Endothelial cell of umbilical vein (primary cell): ENCODE measurements at regions not wholly inside any gene's neighbourhood (a gene's known extent, or its start where the extent isn't known, plus 50 kb on each side); places are given as distances from the start of the nearest gene placed in this dataset.

Experiments
- BruUV-seq: library from RNA; stranded (reverse); fragments of 400-500 nt; replicated peaks from 2 replicates; lab custom pipeline; 2021; lab: Mats Ljungman, UMichigan
- CTCF ChIA-PET: fragments of 300-600, 350-600 bp; sonication (Branson Sonifier 250); formaldehyde crosslinking; loops from one replicate; lab custom pipeline; 2021; ENCODE audit warnings: antibody characterized with exemption, inconsistent platforms; lab: Charles Lee
- POLR2A ChIA-PET: fragments of 300-600, 350-600 bp; sonication (Branson Sonifier 250); formaldehyde crosslinking; loops from one replicate; lab custom pipeline; 2021; ENCODE audit warnings: antibody characterized with exemption, inconsistent platforms; lab: Charles Lee
- DNase-seq: peaks from one replicate; pipeline ENCODE4 v3.0.0-alpha.2; 2011; ENCODE audit warnings: low read depth, low spot score
- FAIRE-seq: peaks from 2 replicates; lab custom pipeline; 2011; peaks lifted over from hg19 to GRCh38; lab: Jason Lieb, UNC
- H2AFZ ChIP-seq: 2 replicates; pipeline ENCODE4 v1.6.0; 2012; ENCODE audit warnings: low read depth, low read length, control low read depth, inconsistent platforms
- H3K27ac ChIP-seq: 2 replicates; pipeline ENCODE4 v1.5.1; 2011; ENCODE audit warnings: low read depth, mild to moderate bottlenecking, control low read depth, low read length, moderate library complexity; ENCODE audit not compliant: insufficient read depth
- H3K27me3 ChIP-seq, 2 experiments: 2 replicates each; pipeline versions ENCODE4 v1.6.0 to v1.6.1; 2011; ENCODE audit warnings: low read length in 2 of 2, mixed read lengths in 1 of 2; ENCODE audit not compliant: control insufficient read depth in 2 of 2, insufficient read depth in 2 of 2
- H3K36me3 ChIP-seq, 2 experiments: 2 replicates in 1 of 2; 3 replicates in 1 of 2; pipeline ENCODE4 v1.5.1; 2011; ENCODE audit warnings: low read length in 2 of 2, mild to moderate bottlenecking in 1 of 2, moderate library complexity in 1 of 2; ENCODE audit not compliant: control insufficient read depth in 2 of 2, insufficient read depth in 2 of 2; ENCODE audit errors: extremely low read depth in 1 of 2
- H3K4me1 ChIP-seq: 3 replicates; pipeline ENCODE4 v1.5.1; 2011; ENCODE audit warnings: mild to moderate bottlenecking, low read length; ENCODE audit not compliant: control insufficient read depth, insufficient read depth; ENCODE audit errors: extremely low read depth
- H3K4me2 ChIP-seq: 2 replicates; pipeline ENCODE4 v1.6.1; 2011; ENCODE audit warnings: low read length, control low read depth, mixed read lengths; ENCODE audit not compliant: insufficient read depth
- H3K4me3 ChIP-seq, 3 experiments: fragments of 200-600 bp in 1 of 3; sonication (generic), shearing (Covaris generic) in 1 of 3; replicated peaks in 1 of 3; 2 replicates each; pipeline ENCODE4 v1.5.1; 2011 to 2016; ENCODE audit warnings: control low read depth in 3 of 3, low read length in 3 of 3, mild to moderate bottlenecking in 2 of 3, inconsistent platforms in 1 of 3, low read depth in 1 of 3, moderate library complexity in 1 of 3; ENCODE audit not compliant: insufficient read depth in 1 of 3
- H3K79me2 ChIP-seq: 2 replicates; pipeline ENCODE4 v1.6.0; 2012; ENCODE audit warnings: low read length, inconsistent platforms; ENCODE audit not compliant: control insufficient read depth, insufficient read depth
- H3K9ac ChIP-seq: replicated peaks from 2 replicates; pipeline ENCODE3; 2011; ENCODE audit warnings: low read length, control low read depth; ENCODE audit not compliant: insufficient read depth; ENCODE audit errors: extremely low read depth
- H3K9me1 ChIP-seq: replicated peaks from 3 replicates; pipeline ENCODE4 v1.6.0; 2011; ENCODE audit warnings: mild to moderate bottlenecking, low read length; ENCODE audit not compliant: control insufficient read depth, insufficient read depth; ENCODE audit errors: extremely low read depth
- H3K9me3 ChIP-seq: replicated peaks from 2 replicates; pipeline ENCODE4 v1.5.1; 2012; ENCODE audit warnings: low read length, inconsistent platforms; ENCODE audit not compliant: control insufficient read depth, insufficient read depth
- H4K20me1 ChIP-seq: replicated peaks from 2 replicates; pipeline ENCODE3; 2011; ENCODE audit warnings: mild to moderate bottlenecking, low read length; ENCODE audit not compliant: control insufficient read depth, insufficient read depth; ENCODE audit errors: extremely low read depth
- CTCF ChIP-seq, 2 donors: IDR thresholded peaks; 1 replicate in 1 of 2; 2 replicates in 1 of 2; pipeline ENCODE4 v1.5.1; 2011; ENCODE audit warnings: low read length in 2 of 2, mild to moderate bottlenecking in 2 of 2, moderate library complexity in 2 of 2, control low read depth in 1 of 2, inconsistent platforms in 1 of 2, low read depth in 1 of 2; ENCODE audit not compliant: insufficient read depth in 1 of 2; ENCODE audit errors: extremely low read depth in 1 of 2
- EZH2 ChIP-seq: IDR thresholded peaks from 2 replicates; pipeline ENCODE4 v1.6.1; 2012; ENCODE audit warnings: borderline replicate concordance, low read depth, mild to moderate bottlenecking, moderate library complexity, low read length, inconsistent platforms; ENCODE audit not compliant: severe bottlenecking
- FOS ChIP-seq: IDR thresholded peaks from 2 replicates; pipeline ENCODE4 v1.6.1; 2011; ENCODE audit warnings: mild to moderate bottlenecking, low read length, moderate library complexity, borderline replicate concordance; ENCODE audit not compliant: insufficient read depth
- GATA2 ChIP-seq: IDR thresholded peaks from 2 replicates; pipeline ENCODE4 v1.7.0; 2011; ENCODE audit warnings: low read depth, mild to moderate bottlenecking, moderate library complexity, mixed read lengths, low read length; ENCODE audit not compliant: insufficient read length, insufficient read depth
- JUN ChIP-seq: IDR thresholded peaks from 2 replicates; pipeline ENCODE4 v1.6.1; 2011; ENCODE audit warnings: borderline replicate concordance, low read depth; ENCODE audit not compliant: insufficient read length, insufficient read depth
- MYC ChIP-seq: IDR thresholded peaks from one replicate; pipeline ENCODE4 v1.6.1; 2011; ENCODE audit warnings: mild to moderate bottlenecking, low read depth, low read length
- POLR2A ChIP-seq: IDR thresholded peaks from 2 replicates; pipeline ENCODE4 v1.6.1; 2012; ENCODE audit warnings: low read depth, mild to moderate bottlenecking, control low read depth, low read length
- POLR2AphosphoS5 ChIP-seq: IDR thresholded peaks from 2 replicates; pipeline ENCODE4 v1.6.1; 2012; ENCODE audit warnings: low read depth, mild to moderate bottlenecking, control low read depth, low read length, moderate library complexity; ENCODE audit not compliant: insufficient read depth
- dilution Hi-C: fragments of 300-500 bp; cut with MboI; formaldehyde crosslinking; loops from one replicate; pipeline ENCODE4 v1.15.0; 2019; ENCODE audit warnings: low sequenced_read_pairs; ENCODE audit not compliant: extremely low pct_ligation_motif_present
- intact Hi-C: fragments of 100-400 bp; cut with micrococcal nuclease; formaldehyde crosslinking; loops from one replicate; pipeline ENCODE4 v1.10.0; 2022
- TF ChIP-seq, protein P1 (sequence below): IDR thresholded peaks from 2 replicates; pipeline ENCODE4 v1.6.1; 2011; ENCODE audit not compliant: insufficient read depth, insufficient read length

GRCh38 chr5:10166392-10166791 lies 83.3 kb downstream of the ATPSCKMT start:
- no peaks in the 10 kb centered on the region for H3K79me2 ChIP-seq
- H3K4me3 ChIP-seq: no peak overlapping the region
- TF ChIP-seq POLR2AphosphoS5 (no peak), POLR2A (no peak), GATA2 (no peak), CTCF (IDR thresholded peaks at IDR 0.05; ENCODE audit: extremely low read depth in 1 of 2, insufficient read depth in 1 of 2, low read depth in 1 of 2, low read length in 2 of 2) (no peak), EZH2 (no peak), MYC (no peak), FOS (no peak), JUN (no peak)
- TF ChIP-seq, protein P1, sequence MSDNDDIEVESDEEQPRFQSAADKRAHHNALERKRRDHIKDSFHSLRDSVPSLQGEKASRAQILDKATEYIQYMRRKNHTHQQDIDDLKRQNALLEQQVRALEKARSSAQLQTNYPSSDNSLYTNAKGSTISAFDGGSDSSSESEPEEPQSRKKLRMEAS: no peak
- no peak overlapping the region for H2AFZ ChIP-seq
- dilution Hi-C loops (no loop called here), intact Hi-C loops (no loop called here)
- ChIA-PET CTCF (no interaction called here), POLR2A (no interaction called here)
- no peak overlapping the region for H3K27ac ChIP-seq
- no peaks in the 10 kb centered on the region for H3K36me3 ChIP-seq
- H3K9me1 ChIP-seq: no peaks in the 10 kb centered on the region
- no peaks in the 10 kb centered on the region for H3K27me3 ChIP-seq
- H3K4me2 ChIP-seq: no peak overlapping the region
- no peaks in the 10 kb centered on the region for H3K4me1 ChIP-seq
- no peak overlapping the region for H3K9ac ChIP-seq
- FAIRE-seq: no peak
- H3K9me3 ChIP-seq: no peaks in the 10 kb centered on the region
- DNase-seq: no peak
- BruUV-seq: no TSS peak
- H4K20me1 ChIP-seq: no peaks in the 10 kb centered on the region
